HG03575 (cell line): ENCODE measurements at regions not wholly inside any gene's neighbourhood (a gene's known extent, or its start where the extent isn't known, plus 50 kb on each side); places are given as distances from the start of the nearest gene placed in this dataset.
"Not testable (repeated sequence)": the region's sequence is repeated elsewhere in the genome, so short reads cannot be mapped to it uniquely, and the experiment has no call there.

Source experiments
- ATAC-seq: cut with Tn5 transposase; IDR thresholded peaks from one replicate; pipeline ENCODE4 v1.9.1; 2021; ENCODE audit not compliant: unreplicated experiment, insufficient number of reproducible peaks, low FRiP score; ENCODE audit errors: extremely low read depth

DNA sequence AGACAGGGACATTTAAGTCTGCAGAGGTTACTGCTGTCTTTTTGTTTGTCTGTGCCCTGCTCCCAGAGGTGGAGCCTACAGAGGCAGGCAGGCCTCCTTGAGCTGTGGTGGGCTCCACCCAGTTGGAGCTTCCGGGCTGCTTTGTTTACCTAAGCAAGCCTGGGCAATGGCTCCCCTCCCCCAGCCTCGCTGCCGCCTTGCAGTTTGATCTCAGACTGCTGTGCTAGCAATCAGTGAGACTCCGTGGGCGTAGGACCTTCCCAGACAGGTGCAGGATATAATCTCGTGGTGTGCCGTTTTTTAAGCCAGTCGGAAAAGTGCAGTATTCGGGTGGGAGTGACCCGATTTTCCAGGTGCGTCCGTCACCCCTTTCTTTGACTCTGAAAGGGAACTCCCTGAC, 248.9 kb upstream of the WSB1 start:
- not testable (repeated sequence) for ATAC-seq

DNA sequence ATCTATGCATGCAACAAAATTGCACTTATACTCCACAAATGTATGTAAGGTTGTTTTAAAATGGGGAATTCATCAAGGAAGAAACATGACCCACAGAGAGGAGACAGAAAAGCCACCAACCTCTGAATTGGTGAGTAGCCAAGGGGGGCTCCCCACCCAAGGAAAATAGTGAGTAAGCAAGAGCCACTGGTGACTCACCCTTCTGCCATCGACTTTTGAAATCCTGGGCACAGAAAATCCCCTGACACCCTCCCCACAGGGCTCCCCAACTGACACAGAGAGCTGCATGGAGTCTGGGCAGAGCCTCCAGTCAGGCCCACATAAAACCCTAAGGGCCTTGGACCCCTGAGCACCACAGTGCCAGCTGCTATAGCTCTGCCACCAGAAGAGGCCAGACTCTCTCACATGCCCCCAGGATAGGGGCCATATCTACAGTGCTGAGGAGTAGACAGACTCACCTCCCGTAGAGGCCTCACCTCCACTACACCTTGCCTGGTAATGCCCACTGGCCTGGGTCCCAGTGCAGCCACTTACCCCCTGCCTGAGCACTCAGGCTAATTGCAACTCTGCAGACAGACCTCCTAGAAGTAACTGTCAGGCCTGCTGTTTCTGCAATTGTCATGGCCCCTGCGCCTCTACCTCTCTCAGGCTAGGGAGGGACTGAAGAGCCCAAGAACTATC, 244.7 kb upstream of the WSB1 start:
- no peak for ATAC-seq

DNA sequence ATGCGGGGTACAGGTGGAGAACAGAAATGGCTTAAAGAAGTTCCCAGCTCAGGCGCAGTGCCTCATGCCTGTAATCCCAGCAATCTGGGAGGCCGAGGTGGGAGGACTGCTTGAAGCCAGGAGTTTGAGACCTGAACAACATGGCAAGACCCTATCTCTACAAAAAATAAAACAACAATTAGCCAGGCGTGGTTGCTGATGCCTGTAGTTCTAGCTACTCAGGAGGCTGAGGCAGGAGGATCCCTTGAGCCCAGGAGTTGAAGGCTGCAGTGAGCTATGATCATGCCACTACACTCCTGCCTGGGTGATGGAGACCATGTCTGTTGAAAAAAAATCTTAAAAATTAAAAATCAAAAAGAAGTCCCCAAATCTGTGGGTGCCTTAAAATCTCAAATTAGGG, 228.3 kb upstream of the WSB1 start:
- ATAC-seq: no peak

DNA sequence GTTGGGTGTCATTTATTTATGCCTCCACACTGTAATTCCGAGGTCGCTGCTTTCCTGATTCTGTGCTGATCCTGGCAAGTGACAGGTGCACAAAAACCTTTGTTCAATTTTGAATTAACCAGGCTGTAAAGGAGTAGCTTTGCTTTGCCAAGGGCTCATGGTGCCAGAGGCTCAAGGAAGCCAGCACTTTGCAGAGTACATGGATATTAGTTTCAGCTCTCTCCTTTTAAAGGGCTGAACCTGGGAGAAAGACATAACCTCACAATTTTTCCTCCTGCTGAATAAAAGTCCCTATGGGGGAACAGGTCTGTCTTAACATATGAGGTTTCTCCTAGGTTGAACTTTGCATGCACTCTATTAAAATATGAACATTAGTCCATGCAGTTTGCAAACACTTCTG, 227.6 kb upstream of the WSB1 start:
- no peak for ATAC-seq

DNA sequence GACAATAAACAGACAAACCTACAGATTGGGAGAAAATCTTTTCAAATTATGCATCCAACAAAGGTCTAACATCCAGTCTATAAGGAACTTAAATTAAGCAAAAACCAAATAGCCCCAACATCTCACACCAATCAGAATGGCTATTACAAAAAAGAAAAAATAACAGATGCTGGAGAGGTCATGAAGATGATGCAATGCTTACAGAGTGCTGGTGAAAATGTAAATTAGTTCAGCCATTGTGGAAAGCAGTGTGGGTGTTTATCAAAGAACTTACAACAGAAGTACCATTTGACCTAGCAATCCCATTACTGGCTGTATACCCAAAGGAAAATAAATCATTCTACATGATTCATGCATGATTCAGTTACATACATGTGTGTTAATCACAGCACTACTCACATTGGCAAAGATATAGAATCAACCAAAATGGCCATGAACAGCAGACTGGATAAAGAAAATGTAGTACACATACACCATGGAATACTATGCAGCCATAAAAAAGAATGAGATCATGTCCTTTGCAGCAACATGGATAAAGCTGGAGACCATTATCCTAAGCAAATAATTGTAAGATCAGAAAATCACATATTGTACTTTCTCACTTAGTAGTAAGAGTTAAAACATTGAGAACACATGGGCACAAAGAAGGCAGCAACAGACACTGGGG, 223.9 kb upstream of the WSB1 start:
- no peak for ATAC-seq

DNA sequence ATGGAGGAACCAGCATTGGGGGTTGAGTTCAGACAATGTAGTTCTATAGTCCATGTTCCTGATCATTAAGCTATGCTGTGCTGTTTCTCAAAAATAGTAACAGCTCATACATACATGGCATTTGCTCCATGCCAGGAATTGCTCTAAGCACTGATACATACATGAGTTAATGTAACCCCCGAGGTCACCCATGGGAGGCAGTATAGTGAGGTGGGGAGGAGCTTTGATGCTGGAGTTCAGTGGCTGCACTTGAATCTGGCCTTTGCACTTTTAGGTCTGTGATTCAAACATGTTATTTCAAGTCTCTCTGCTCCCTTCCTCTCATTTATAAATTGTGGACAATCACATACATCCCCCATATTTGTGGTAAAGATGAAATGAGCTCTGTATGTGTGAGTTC, 223.1 kb upstream of the WSB1 start:
- no peak for ATAC-seq

DNA sequence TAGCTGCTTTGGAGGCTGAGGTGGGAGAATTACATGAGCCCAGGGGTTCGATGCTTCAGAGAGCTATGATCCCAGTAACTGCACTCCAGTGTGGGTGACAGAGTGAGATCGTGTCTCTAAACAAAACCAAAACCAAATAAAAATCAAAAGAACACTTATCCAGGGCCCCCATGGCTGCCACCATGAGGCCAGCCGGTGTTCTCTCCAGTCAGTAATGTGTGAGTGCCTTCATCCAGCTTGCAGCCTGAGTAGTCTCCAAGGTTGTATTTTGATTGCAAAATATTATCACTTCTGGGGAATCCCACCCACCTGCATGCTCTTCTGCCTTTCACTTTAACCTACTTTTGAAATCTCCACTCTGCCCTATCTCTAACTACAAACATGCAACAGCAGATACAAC, 221.0 kb upstream of the WSB1 start:
- ATAC-seq: no peak

DNA sequence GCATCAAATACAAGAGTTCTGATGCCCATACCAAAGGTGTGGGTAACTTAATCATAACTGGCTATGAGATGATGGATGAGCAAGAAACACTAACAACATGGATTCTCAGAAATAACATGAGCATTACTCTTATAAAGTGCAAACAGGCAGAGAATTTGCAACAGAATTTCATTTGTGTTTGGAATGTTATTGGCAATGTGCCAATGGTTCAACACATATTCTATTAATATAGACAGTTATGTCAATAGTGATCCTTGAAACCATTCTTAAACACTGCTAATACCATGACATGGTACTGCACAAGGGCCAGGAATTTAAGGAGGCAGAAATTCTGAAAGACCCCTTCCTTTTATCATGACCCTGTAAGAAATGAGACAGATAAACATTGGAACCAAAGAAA, 217.1 kb upstream of the WSB1 start:
- no peak for ATAC-seq

DNA sequence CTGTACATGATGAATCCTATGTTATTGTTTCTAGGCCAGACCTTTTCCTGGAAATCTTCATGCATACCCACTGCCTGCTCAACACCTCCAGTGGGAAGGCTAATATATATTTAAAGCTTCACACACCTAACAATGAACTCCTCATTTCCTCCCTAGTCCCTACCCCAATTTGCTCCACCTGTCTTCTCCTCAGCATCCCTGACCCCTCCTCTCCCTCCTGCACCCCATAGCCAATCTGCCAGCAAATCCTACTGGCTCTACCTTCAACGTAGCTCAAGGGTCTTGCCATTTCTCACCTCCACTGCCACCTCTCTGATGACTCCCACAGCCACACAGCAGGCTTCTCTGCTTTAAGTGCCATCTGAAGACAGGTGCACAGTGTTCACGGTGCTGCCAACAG, 215.6 kb upstream of the WSB1 start:
- no peak for ATAC-seq

DNA sequence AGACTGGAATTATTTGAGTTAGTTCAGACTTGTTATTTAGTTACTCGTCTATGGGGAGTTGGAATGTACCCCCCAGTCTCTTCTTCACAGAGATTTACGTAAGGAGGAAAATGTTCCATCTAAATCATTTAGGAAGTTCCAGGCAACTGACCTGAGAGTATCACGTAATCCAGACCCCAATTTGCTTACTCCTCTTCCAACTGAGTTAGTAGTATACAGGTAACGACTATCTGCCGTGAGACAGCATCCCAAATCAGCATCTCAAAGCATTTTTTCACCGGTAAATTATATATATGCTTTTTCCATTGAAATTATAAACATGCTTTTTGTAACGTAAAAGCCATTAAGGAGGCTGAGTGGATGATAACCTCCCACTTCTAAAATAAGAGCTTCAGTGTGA, 214.3 kb upstream of the WSB1 start:
- no peak for ATAC-seq

DNA sequence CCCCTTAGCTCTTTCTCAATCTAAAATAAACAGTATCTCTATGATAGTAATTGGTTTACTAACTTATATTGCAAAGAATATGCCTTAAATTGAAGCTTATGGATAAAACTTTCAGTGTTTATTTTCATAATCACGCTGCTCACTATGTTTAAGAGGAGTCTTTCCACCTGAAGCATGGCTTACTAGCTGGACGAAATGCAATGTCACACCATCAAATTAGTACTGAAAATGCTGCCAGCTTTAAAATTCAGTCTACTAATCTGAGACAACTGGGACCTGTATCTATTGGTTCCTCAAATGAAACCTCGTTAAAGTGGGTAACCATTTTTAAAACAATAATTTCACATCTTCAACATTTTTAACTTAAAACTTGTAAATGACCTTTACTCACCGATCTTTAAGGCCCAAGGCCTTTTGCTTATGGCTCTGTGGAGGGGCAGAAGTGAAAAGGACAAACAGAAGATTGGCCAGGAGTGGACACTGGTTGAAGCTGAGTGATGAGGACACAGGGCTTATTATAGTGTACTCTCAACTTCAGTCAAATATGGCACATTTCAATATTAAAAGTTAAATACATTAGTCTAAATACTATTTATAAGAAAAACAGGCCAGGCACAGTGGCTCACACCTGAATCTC, 212.8 kb upstream of the WSB1 start:
- no peak for ATAC-seq

DNA sequence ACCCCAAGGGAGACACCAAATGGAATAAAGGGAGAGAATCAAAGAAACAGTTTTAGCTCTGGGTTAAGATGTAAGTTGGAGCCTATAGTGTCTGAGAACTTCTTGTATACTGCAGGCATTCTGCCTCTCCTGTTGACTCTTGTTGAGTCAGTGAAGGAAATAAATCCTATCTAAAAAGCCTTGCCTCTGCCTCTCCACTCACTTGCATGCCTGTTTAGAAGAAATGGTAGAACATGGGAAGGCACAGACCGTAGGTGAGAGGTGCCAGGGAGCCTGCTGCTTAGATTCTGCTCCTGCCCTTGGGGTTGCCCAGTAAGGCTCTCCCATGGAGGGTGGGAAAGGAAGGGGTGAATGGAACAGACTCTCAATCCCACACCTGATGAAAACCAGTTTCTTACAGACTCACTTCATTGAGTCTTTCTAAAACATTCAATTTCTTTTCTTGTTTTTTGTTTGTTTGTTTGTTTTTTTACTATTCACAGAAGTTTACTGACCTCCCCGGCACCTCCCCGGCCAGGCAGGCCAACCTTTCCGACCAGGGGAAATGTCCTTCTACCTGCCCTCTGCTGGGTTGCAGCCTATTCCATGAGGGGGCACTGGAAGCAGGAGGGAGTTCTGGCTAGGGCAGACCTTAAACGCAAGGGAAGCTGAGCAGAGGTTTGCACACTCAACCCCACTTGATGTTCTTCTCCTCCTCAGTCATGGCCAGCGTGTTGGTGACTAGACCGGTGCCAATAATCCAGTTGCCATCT, 211.7 kb upstream of the WSB1 start:
- no peak for ATAC-seq

DNA sequence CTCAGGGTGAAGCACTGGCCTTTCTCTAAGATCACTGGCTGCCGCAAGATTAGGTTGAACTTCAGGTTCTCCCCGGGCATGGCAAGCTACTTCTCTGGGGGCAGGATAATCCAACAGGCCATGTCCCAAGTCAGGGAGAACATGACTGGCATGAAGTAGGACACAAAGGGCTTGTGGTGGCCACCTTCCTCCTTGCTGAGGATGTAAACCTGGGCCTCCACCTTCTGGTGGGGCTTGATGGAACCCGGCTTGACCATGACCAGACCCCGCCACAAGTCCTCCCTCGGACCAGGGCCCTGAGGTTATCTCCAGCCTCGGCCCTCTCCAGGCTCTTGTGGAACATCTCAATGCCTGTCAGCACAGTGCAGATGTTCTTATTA, 211.1 kb upstream of the WSB1 start:
- no peak for ATAC-seq

DNA sequence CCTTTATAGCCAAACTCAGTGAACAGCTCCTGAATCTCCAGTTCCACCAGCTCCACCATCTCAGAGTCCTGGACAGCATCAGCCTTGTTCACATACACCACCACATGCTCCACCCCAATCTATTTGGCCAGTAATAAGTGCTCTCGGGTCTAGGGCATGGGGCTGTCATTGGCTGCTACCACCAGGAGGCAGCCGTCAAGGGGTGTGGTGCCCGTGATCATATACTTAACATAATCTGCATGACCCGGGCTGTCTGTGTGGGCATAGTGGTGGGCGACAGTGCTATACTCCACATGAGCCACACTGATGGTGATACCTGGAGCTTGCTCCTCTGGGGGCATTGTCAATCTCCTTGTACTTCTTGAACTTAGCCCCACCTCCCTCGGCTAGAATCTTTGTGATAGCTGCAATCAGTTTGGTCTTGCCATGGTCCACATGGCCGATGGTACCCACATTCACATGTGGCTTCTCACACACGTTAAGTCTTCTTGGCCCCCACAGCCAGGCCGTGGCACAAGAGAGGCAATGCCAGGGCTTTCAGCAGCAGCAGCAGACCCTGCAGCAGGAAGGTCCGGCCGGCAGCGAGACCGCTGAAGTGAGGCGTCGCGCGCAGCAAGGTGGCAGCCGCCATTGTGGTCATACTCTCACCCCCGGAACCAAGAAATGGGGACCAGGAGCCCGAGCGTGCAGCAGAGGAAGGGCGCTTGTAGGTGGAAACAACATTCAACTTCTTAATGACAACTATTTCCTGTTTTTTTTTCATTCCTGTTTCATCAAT, 210.3 kb upstream of the WSB1 start:
- ATAC-seq: no peak

DNA sequence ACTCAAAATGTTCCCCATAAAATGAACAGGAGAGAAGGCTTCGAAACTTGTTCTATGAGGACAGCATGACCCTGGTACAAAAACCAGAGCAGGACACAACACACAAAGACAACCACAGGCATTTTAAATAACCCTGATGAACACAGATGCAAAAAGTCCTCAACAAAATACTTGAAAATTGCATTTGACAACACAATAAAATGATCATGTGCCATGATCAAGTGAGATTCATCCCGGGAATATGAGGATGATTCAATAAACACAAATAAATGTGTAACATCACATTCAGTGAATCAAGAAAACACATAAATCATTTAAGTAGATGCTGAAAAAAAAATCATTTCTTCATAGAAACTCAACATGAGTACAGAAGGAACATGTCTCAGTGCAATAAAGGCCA, 208.4 kb upstream of the WSB1 start:
- no peak for ATAC-seq

DNA sequence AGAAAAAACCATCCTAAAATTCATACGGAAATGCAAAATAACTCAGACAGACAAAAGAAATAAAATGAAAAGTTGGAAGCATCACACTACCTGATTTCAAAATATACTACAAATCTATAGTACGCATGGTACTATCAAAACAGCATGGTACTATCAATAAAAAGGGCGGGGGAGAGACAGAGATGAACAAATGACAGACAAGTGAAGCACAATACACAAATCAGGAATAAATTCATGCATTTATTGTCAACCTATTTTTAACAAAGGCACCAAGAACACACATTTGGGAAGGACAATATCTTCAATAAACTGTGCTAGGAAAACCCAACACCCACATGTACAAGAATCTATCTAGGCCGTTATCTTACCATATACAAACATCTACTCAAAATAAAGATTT, 207.4 kb upstream of the WSB1 start:
- ATAC-seq: no peak

DNA sequence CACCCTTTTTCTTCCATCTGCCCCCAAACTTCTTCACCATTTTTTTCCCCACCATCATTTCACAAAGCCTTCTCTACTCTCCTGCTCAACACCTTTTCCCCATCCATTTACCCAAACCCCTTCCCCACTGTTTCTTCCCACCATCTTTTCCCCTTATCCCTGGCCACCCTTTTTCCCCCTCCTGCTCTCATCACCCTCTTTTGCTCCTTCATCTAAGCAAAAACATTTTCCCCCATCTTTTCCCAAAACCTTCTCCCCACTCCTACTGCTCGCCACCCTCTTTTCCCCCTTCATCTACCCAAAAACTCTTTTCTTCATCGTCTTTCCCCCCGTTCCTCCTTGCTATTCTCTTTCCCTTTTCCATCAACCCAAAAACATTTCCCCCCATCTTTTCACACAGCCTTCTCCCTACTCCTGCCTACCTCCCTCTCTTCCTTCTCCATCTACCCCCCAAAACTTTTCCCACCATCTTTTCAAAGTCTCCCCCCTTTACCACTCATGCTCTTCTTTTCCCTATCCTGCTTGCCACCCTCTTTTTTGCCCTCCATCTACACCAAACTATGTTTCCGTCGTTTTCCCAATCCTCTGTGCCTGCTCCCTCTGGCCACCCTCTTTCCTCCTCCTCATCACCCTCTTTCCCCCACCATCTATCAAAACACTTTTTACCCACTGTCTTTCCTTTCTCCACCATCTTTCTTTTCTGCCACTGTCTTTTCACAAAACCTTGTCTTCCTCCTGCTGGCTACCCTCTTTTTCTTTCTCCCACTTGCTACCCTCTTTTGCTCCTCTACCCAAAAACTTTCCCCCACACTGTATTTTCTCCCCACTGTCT, 205.8 kb upstream of the WSB1 start:
- no peak for ATAC-seq

DNA sequence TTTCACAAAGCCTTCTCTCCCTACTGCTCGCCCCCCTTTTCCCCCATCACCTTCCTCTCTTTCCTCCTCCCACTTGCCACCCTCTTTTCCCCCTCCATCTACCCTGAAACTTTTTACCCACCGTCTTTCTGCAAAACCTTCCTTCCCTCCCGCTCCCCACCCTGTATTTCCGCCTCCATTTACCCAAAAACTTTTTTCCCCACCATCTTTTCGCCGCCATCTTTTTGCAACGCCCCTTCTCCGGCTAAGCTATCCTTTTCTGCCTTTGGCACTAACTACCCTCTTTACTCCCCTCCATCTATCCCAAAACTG, 205.2 kb upstream of the WSB1 start:
- ATAC-seq: no peak
